GM12872 (cell line): ENCODE measurements at regions not wholly inside any gene's neighbourhood (a gene's known extent, or its start where the extent isn't known, plus 50 kb on each side); places are given as distances from the start of the nearest gene placed in this dataset.

Experiments
- TF ChIP-seq, protein P1 (sequence below): IDR thresholded peaks from 3 replicates; pipeline ENCODE4 v1.5.1; 2011; ENCODE audit warnings: low read depth, mild to moderate bottlenecking, low read length, moderate library complexity; ENCODE audit not compliant: insufficient read depth

DNA sequence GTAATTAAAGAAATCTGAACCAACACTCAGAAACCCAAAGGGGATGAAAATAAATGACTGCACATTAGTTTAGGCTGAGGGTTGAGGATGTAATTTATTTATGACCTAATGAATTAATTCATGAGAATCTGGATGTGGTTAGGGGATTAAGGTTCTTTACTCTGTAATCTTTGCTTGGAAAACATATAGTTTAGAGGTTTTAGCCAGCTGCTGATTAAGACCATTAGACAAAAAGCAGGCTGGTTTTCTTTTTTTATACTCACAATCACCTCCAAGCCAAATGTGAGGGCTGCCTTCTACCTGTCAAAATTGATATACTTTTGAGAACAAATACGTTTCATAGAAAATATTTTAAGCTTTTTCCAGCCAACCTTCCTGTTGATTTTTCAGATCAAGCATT, 2705.8 kb downstream of the PCDH7 start:
- TF ChIP-seq, protein P1, sequence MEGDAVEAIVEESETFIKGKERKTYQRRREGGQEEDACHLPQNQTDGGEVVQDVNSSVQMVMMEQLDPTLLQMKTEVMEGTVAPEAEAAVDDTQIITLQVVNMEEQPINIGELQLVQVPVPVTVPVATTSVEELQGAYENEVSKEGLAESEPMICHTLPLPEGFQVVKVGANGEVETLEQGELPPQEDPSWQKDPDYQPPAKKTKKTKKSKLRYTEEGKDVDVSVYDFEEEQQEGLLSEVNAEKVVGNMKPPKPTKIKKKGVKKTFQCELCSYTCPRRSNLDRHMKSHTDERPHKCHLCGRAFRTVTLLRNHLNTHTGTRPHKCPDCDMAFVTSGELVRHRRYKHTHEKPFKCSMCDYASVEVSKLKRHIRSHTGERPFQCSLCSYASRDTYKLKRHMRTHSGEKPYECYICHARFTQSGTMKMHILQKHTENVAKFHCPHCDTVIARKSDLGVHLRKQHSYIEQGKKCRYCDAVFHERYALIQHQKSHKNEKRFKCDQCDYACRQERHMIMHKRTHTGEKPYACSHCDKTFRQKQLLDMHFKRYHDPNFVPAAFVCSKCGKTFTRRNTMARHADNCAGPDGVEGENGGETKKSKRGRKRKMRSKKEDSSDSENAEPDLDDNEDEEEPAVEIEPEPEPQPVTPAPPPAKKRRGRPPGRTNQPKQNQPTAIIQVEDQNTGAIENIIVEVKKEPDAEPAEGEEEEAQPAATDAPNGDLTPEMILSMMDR = no peak

DNA sequence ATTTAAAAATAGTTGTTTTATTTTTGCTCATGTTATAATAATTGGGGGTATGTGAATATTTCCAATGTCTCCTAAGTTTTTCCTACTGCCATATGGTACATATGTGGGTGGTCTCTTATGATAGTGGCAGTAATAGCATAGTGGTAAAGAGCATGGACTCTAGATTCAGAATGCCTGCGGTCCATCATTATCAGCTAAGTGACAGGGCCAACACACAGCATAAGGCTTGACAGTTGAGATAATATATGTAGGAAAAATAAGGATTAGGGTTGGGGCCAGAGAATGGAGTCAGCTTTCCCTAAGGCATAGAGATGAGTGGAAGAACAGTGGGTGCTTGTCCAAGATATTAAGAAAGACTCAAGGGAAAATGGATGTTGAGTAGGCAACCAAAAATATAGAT, 2707.5 kb downstream of the PCDH7 start:
- TF ChIP-seq, protein P1 = no peak

DNA sequence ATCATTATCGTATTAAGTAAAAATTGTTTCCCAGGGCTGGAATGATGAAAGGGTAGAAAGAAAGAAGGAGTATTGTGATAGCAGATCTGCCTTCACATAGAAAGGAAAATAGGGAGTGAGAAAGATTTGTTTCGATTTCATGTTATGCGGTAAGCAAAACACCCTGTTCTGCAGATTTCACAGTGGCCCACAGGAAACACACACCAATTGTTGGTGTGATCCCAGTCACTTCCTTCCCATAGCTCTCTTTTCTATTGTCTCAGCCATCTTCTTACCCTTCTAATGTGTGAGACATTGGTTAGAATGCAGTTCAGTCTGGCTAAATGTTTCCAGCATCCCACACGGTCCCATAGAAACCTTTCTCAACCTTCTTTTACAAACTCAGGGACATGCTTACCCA, 2709.8 kb downstream of the PCDH7 start:
- TF ChIP-seq, protein P1 = no peak

DNA sequence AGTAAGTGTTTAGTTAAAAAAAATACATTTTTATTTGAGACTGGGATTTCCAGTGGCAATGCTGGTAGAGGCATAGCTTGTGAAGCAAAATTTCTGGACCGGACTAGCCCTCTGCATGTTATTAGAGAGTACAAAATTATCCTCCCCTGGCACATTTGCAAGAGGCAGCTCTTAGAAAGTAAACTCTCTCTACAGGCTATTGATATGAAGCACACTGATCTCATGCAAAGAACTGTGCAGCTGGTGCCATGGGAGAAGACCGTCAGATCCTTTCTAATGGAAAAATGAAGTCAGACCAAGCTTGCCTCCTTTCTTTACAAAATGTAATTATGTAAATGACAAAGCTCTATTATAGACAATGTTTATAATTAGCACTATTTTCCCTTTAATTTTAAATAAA, 2717.2 kb downstream of the PCDH7 start:
- TF ChIP-seq, protein P1 = no peak

DNA sequence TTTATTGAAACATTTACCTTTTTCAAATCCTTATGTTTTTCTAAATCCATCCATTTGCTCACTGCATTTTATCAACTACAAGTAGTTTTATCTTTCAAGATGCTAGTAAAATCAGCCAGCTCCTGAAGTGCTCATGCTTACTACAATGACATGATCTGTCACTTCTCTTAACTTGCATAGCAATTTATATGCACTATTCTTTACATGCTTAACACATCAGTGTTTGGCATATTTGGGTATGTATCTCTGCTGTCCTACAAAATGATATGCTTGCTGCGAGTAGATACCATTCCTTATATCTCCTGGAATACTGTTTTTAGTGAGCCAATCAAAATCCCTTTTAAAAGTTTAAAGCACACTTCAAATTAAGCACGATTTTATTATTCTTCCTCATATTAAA, 2726.8 kb downstream of the PCDH7 start:
- TF ChIP-seq, protein P1 = no peak

DNA sequence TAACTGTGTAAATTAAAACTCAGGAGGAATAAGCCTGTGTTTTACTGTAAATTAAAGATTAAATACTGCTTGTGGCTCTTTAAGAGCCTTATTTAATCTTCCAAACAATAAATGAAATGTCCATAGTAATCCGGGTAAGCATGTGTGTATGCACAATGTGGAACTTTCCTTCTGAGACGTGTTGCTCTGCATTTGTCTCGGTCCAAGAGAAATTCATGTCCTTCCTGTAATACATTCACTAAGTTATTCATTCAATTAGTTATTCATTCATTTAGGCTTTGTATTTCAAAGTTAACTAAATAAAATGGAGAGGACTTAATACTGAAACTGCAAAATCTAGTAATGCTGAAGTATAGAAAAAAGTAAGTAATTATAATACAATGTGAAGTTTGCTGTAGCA, 2728.8 kb downstream of the PCDH7 start:
- TF ChIP-seq, protein P1 = no peak

DNA sequence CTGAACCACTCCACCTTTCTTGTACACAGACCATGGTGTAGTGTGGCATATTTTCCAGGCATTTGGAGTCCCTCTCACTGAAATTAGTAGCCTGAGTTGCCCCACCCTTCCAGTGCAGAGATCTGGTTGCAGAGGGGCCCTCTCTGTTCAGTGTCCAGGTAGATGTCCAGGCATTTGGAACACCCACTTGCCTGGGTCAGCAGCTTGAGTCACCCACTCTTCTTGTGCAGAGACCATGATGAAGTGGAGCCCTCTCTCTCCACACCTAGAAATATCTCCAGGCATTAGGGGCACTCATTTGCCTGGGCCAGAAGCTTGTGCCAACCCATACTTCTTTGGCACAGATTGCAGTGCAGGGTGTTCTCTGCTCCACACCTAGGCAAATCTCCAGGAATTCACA, 2733.3 kb downstream of the PCDH7 start:
- TF ChIP-seq, protein P1 = no peak

DNA sequence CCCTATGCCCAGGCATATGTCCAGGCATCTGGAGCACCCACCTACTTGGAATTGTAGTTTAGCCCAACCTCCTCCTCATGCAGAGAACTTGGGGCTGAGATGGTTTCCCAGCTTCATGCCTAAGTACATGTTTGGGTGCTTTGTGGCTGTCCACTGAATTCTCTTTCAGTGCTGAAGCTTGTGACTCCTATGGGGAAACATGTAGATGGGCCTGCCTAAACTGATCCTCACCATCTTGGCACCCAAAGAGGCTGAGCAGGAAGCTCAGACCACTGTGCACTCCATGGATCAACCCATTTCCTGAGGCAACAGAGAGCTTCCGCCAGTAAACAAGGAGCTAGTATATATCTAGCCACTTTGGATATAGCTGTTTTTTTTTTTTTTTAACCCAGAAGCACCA, 2733.7 kb downstream of the PCDH7 start:
- TF ChIP-seq, protein P1 = no peak
